Fibroblast of skin of scalp (primary cell): ENCODE measurements at regions not wholly inside any gene's neighbourhood (a gene's known extent, or its start where the extent isn't known, plus 50 kb on each side); places are given as distances from the start of the nearest gene placed in this dataset.
A peak's percentile ranks its signal among the peaks of the same experiment; 100 is the strongest.

Experiments used
- DNase-seq: peaks from one replicate; pipeline ENCODE4 v3.0.0-alpha.2; 2013

- peak; percentile 40 for DNase-seq
Measured at GRCh38 chr9:108093773-108094675, 604.5 kb upstream of the KLF4 start.

DNA sequence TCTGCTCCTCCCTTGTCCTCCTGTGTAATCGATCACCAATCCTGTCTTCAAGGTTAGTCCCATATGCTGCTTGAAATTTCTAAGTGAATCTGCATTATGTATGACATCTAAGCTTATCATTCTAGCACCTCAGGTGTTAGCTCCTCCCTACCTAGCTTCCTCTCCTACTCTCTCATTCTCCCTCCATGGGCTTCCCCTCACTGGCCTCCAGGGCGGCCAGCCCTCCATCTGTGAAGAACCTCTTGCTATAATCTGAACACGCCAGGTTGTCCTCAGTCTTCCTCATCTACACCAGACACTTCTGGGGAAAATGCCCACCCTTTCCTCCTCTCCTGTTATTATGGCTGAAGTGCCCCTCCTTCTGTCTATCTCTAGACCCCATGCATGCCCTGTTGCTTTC, 599.3 kb upstream of the KLF4 start:
- no peak for DNase-seq

DNA sequence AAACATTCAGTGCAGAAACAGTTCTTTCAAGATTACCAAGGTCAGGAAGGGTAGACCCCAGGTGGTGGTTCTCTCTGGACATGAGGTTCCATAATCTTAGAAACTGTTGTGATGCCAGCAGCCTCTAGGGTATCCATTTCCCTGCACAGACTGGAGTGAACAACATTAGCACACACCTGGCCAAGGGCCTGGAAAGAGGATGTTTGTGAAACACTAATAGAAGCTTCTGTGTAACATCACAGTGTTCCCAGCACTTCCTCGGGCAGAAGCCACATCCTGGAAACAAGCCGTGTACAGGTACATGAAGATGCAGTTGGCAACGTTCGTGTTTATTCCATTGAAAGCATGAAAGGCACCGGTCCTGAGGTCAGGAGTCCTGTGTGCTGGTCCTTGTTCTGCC, 598.2 kb upstream of the KLF4 start:
- DNase-seq = no peak

DNA sequence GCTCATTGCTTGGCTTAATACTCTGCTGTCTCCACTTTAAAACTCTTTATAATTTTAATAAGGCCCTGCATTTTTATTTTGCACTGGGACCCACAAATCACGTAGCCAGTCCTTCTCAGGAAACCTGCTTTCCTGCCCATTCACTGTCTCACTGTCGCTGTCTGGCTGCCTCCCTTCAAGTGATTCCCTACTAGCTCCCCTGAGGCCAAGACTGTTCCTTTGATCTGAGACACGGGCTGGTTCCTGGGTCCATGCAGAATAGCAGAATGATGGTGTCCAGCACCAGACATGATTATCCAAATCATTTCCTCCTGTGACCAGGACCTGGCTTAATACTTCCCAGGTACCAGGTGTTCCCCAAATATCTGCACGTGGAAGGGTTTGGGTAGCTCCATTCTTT, 597.1 kb upstream of the KLF4 start:
- DNase-seq = no peak

GRCh38 chr9:108085294-108085693, 595.7 kb upstream of the KLF4 start:
- no peak for DNase-seq

- no peak for DNase-seq
Measured at GRCh38 chr9:108083796-108084352, 594.3 kb upstream of the KLF4 start.

DNA sequence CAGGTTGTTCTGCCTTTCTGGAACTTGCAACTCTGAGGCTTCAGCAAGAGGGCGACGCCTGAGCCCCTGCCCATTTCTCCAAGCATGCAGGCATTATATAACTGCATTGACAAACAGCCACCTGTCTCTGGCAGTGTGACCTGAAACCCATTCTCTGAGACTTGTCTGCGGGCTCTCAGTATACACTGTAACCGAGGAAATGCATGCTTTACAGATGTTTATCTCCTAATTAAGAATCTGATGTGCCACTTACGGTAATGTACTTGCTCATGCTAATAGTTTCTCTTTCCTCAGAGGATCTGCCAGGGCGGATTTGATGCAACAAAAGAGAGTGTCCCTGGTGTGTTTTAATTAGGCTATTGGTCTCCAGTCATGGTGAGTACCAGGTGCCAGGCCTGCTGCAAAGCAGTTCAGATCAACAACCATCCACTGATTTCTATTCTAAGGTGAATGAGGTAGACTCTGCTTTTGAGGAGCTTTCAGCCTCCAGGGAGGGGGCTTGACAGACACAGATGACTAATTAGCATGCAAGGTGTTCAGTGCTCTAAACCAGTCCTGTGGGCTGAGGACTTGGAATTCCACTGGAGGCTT, 593.7 kb upstream of the KLF4 start:
- DNase-seq = no peak

GRCh38 chr9:108081112-108081511, 591.5 kb upstream of the KLF4 start:
- no peak for DNase-seq

DNA sequence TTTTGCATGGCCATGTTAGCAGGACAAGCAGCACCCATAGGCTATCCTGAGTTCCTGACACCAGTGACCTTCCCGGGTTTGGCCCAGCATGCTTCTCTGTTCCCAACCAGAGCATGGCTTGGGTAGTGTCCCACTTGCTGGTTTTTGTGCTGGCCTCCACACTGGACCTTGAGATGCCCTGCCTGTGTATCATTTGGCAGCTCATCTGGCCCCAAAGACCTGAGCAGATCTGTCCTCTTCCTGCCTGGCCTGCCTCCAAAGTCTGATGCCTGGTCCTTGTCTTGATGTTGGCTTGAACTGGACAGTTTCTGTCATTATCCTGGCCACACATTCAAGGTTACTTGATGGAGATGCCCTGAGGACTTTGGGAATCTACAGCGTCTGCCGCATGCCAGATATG, 590.7 kb upstream of the KLF4 start:
- DNase-seq = no peak

- no peak for DNase-seq
Measured at GRCh38 chr9:108078811-108079210, 589.2 kb upstream of the KLF4 start.

GRCh38 chr9:108078375-108078774, 588.8 kb upstream of the KLF4 start:
- no peak for DNase-seq

- no peak for DNase-seq
Measured at GRCh38 chr9:108077556-108077955, 588.0 kb upstream of the KLF4 start.

DNA sequence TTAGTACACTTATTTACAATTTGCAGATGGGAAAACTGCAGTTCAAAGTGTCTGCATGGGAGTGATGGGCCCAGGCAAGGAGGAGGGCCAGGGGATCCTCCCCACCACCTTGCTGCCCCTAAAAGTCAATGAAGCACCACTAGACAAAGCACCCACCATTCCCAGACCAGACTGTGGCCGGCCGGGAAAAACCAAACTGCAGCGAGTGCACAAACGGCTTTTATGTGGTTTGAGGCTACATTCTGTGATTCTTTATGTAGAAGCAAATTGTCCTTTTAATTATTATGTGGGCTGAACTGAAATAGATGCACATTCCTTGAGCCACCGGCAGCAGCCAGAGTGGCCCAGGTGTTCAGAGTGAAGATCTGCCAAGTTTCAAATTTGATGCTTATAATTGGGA, 585.3 kb upstream of the KLF4 start:
- DNase-seq = no peak

GRCh38 chr9:108073823-108074222, 584.3 kb upstream of the KLF4 start:
- DNase-seq = no peak

GRCh38 chr9:108072740-108073139, 583.2 kb upstream of the KLF4 start:
- DNase-seq = no peak

DNA sequence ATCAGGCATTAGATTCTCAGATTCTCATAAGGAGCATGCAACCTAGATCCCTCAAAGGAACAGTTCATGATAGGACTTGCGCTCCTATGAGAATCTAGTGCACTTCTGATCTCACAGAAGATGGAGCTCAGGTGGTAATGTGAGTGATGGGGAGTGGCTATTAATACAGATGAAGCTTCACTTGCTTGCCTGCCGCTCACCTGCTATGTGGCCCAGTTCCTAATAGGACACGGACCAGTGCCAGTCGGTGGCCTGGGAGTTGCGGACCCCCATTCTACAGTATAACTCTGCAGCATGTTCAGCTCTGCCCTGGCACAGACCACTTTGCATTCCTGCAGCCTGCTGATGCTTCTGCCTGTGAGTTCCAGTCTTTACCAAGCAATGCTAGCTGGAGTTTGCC, 581.3 kb upstream of the KLF4 start:
- DNase-seq = no peak

DNA sequence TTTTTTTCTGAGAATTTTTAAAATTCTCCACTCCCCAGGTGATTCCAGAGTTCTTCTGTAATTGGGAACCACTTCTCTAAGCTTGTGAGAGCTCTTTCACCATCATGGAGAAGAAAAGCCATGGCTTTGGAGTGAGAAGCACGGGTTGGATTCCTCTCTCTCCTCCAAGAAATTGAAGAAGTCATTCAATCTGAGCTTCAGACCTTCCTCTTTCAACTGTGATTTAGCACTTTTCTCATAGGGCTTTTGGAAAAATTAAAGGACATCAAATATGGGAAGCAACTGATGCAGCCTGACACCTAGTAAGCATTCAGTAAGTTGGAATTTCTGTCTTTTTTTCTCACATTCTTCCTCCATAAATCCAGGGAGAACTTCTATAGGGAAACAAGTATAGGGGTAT, 580.4 kb upstream of the KLF4 start:
- DNase-seq = no peak

DNA sequence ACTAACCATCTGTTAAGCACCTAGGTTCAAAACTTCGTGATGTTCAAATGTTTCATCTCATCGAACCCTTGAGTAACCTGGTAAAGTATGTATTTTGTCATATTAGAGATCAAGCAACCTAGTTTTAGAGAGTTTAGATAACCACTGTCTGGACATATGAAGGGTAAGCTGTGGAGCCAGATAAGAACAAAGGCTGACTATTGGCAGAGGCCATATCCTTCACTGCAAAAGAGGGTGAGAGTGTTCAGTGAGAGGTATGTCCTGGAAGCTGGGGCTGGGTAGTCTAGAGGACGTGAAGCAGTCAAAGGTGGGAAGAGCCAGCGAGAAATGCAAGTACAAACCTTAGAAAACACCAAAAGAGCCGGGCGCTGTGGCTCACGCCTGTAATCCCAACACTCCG, 573.1 kb upstream of the KLF4 start:
- DNase-seq = no peak

DNA sequence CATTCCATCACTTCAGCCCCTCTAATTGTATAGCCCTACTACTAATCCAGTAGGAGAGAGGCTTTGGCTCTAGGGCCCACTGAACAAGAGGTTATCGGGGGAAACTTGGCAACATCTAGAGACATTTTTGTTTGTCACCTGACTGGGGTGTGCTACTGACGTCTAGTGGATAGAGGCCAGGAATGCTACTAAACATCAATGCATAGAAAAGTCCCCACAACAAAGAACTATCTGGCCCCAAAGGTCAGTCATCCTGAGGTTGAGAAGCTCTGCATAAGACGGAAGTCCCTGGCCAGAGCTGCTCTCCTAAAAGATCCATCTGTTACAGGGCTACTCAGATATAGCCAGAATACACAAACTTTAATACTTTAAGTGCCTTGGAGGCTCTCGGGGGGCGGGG, 570.6 kb upstream of the KLF4 start:
- DNase-seq = no peak

- peak; percentile 20 for DNase-seq
Measured at GRCh38 chr9:108058135-108058814, 568.7 kb upstream of the KLF4 start.

DNA sequence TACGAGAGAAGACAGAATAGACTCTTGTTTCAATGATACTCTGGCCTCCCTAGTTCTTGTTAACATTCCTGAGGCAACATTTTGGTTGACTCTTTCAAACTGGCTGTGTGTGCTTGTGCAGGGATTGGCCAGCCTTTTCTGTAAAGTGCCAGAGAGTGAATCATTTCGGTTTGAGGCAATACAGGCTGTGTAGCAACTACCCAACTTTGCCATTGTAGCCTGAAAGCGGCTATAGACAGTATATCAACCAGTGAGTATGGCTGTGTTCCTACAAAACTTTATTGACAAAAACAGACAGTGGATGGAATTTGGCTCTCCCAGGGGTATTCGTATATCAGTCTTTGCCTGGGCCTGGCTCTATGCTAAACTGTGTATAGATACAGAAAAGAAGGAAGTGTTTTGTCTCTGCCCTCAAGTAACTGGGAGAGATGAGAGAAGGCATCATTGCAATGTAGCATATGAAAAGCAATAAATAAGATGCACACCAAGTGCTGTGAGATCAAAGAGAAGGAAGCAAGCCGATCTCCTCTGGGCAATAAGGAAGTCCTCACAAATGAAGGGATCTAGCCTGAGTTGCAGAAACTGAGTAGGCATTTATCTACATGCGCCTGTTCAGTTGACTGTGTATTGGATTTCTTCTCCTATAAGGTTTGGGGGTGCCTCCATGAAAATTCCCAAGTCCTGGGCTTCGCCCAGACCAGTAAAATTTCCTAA, 568.0 kb upstream of the KLF4 start:
- peak; percentile 94 for DNase-seq

DNA sequence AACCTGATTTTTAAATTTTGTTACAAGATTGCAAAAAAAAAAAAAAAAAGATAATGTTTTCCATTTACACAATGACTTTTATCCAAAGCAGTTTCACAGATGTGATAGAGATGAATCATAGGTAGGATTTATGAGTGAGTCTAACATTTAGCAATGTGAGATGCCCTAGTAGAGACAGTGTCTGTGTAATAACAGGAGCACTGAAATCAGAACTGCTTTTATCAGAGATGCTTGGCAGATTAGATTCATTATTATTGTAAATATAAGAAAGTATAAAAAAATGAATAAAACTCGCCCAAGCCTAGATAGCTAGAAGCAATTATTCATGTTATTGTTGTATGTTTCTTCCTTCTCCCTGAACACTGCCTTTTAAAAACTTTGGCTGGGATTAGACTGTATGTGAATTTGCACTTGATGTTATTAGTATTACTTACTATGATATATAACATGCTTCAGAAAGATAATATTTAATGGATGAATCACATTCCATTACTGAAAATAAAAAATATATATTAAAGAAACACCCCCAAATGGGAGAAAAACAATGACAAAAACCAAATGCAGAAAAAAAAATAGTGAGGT, 567.3 kb upstream of the KLF4 start:
- peak; percentile 79 for DNase-seq
